HEK293 (cell line): ENCODE measurements at regions not wholly inside any gene's neighbourhood (a gene's known extent, or its start where the extent isn't known, plus 50 kb on each side); places are given as distances from the start of the nearest gene placed in this dataset.

Experiments
- CTCF ChIA-PET: fragments of 350-600 bp; formaldehyde crosslinking; extraction: SDS; loops from one replicate; lab custom pipeline; 2021; ENCODE audit warnings: antibody characterized with exemption; lab: Yijun Ruan, JAX
- POLR2A ChIA-PET: fragments of 300-600 bp; formaldehyde crosslinking; extraction: SDS; loops from one replicate; lab custom pipeline; 2020; ENCODE audit warnings: antibody characterized with exemption, inconsistent platforms; lab: Yijun Ruan, JAX
- H3K27ac ChIP-seq: fragments of 200-500 bp; sonication (Bioruptor generic); 2 replicates; pipeline ENCODE4 v1.5.1; 2014; ENCODE audit warnings: low read depth, low read length, control low read depth, inconsistent platforms; ENCODE audit errors: extremely low read depth
- H3K36me3 ChIP-seq, 2 experiments: fragments of 200-500 bp in 1 of 2; sonication (Bioruptor generic) in 1 of 2; 1 replicate in 1 of 2; 2 replicates in 1 of 2; pipeline ENCODE4 v1.5.1; 2014 to 2017; ENCODE audit warnings: inconsistent platforms in 2 of 2, low read length in 2 of 2; ENCODE audit not compliant: control insufficient read depth in 2 of 2, insufficient read depth in 1 of 2
- H3K4me1 ChIP-seq: fragments of 200-500 bp; sonication (Bioruptor generic); 2 replicates; pipeline ENCODE4 v1.5.1; 2014; ENCODE audit warnings: mild to moderate bottlenecking, low read length, inconsistent platforms; ENCODE audit not compliant: control insufficient read depth, insufficient read depth
- H3K4me3 ChIP-seq: 2 replicates; pipeline ENCODE4 v1.5.1; 2011; ENCODE audit warnings: low read depth, mild to moderate bottlenecking, control low read depth, low read length, moderate library complexity
- H3K9me3 ChIP-seq: fragments of 200-500 bp; sonication (Bioruptor generic); 2 replicates; pipeline ENCODE4 v1.5.1; 2014; ENCODE audit warnings: low read depth, low read length, inconsistent platforms; ENCODE audit not compliant: control insufficient read depth, insufficient read depth
- BCL11B ChIP-seq: fragments of 450-650 bp; formaldehyde crosslinking; IDR thresholded peaks from 2 replicates; pipeline ENCODE4 v1.5.1; 2016; ENCODE audit warnings: low read depth, missing biosample characterization, missing genetic modification characterization
- KLF10 ChIP-seq: fragments of 450-650 bp; IDR thresholded peaks from 2 replicates; pipeline ENCODE4 v1.5.1; 2018; ENCODE audit warnings: missing biosample characterization, mild to moderate bottlenecking, missing genetic modification characterization
- OVOL3 ChIP-seq: fragments of 450-650 bp; formaldehyde crosslinking; IDR thresholded peaks from 2 replicates; pipeline ENCODE4 v1.5.1; 2016; ENCODE audit warnings: missing biosample characterization, missing genetic modification characterization
- RBAK ChIP-seq: fragments of 450-650 bp; formaldehyde crosslinking; IDR thresholded peaks from 2 replicates; pipeline ENCODE4 v1.5.1; 2016; ENCODE audit warnings: missing biosample characterization, missing genetic modification characterization
- ZBTB1 ChIP-seq: fragments of 450-650 bp; formaldehyde crosslinking; IDR thresholded peaks from 2 replicates; pipeline ENCODE4 v1.5.1; 2016; ENCODE audit warnings: missing biosample characterization, missing genetic modification characterization
- ZBTB7A ChIP-seq: fragments of 450-650 bp; formaldehyde crosslinking; IDR thresholded peaks from 2 replicates; pipeline ENCODE4 v1.5.1; 2016; ENCODE audit warnings: low read depth, missing biosample characterization, missing genetic modification characterization
- ZNF132 ChIP-seq: fragments of 450-650 bp; formaldehyde crosslinking; IDR thresholded peaks from 2 replicates; pipeline ENCODE4 v1.5.1; 2017; ENCODE audit warnings: missing biosample characterization, missing genetic modification characterization, borderline replicate concordance
- ZNF211 ChIP-seq: fragments of 450-650 bp; formaldehyde crosslinking; IDR thresholded peaks from 2 replicates; pipeline ENCODE4 v1.5.1; 2016; ENCODE audit warnings: low read depth, missing biosample characterization, missing genetic modification characterization
- ZNF350 ChIP-seq: fragments of 450-650 bp; formaldehyde crosslinking; IDR thresholded peaks from 2 replicates; pipeline ENCODE4 v1.5.0; 2017; ENCODE audit warnings: missing biosample characterization, mild to moderate bottlenecking, missing genetic modification characterization
- ZNF549 ChIP-seq: fragments of 450-650 bp; IDR thresholded peaks from 2 replicates; pipeline ENCODE4 v1.5.1; 2018; ENCODE audit warnings: missing biosample characterization, missing genetic modification characterization, mild to moderate bottlenecking, inconsistent platforms, moderate library complexity
- ZNF596 ChIP-seq: fragments of 450-650 bp; IDR thresholded peaks from 2 replicates; pipeline ENCODE4 v1.5.0; 2018; ENCODE audit warnings: missing biosample characterization, mild to moderate bottlenecking, missing genetic modification characterization, moderate library complexity
- ZNF654 ChIP-seq: fragments of 450-650 bp; formaldehyde crosslinking; IDR thresholded peaks from 2 replicates; pipeline ENCODE4 v1.5.1; 2016; ENCODE audit warnings: low read depth, missing biosample characterization, missing genetic modification characterization
- ZNF707 ChIP-seq: fragments of 450-650 bp; formaldehyde crosslinking; IDR thresholded peaks from 2 replicates; pipeline ENCODE4 v1.5.1; 2016; ENCODE audit warnings: missing biosample characterization, missing genetic modification characterization
- TF ChIP-seq, protein P1 (sequence below): fragments of 450-650 bp; formaldehyde crosslinking; IDR thresholded peaks from 2 replicates; pipeline ENCODE4 v1.5.1; 2016; ENCODE audit warnings: missing biosample characterization, missing genetic modification characterization
- TF ChIP-seq, protein P2 (sequence below): fragments of 450-650 bp; formaldehyde crosslinking; IDR thresholded peaks from 2 replicates; pipeline ENCODE4 v1.5.1; 2016; ENCODE audit warnings: missing biosample characterization, missing genetic modification characterization
- TF ChIP-seq, protein P3 (sequence below): fragments of 450-650 bp; formaldehyde crosslinking; IDR thresholded peaks from 2 replicates; pipeline ENCODE4 v1.5.1; 2017; ENCODE audit warnings: missing biosample characterization, missing genetic modification characterization
- TF ChIP-seq, protein P4 (sequence below): fragments of 450-650 bp; formaldehyde crosslinking; IDR thresholded peaks from 2 replicates; pipeline ENCODE4 v1.5.1; 2016; ENCODE audit warnings: missing biosample characterization, missing genetic modification characterization
- TF ChIP-seq, protein P5 (sequence below): fragments of 450-650 bp; formaldehyde crosslinking; conservative IDR thresholded peaks from 2 replicates; pipeline ENCODE4 v1.5.1; 2016; ENCODE audit warnings: low read depth, missing biosample characterization, missing genetic modification characterization
- TF ChIP-seq, protein P6 (sequence below): fragments of 450-650 bp; formaldehyde crosslinking; IDR thresholded peaks from 2 replicates; pipeline ENCODE4 v1.5.1; 2017; ENCODE audit warnings: missing biosample characterization, missing genetic modification characterization

DNA sequence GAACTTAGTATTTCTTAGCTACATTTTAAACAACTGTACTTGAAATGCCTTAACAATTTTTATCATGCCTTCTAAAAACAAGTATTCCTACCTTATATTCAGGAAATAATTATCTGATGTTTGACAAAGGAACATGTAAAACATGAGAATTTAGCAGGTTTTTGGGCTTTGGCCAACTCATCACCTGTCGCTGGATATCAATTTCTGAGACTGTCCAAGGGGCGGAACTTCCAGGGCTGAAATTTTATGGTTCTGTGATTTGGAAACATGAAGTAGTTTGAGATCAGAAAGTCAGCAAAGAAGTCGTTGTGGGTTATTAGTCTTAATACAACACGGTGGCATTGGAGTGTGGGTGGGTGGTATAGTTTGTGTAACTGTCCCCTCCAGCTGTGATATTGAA, 282.2 kb upstream of the LRRN1 start (continued):
- TF ChIP-seq, protein P1, sequence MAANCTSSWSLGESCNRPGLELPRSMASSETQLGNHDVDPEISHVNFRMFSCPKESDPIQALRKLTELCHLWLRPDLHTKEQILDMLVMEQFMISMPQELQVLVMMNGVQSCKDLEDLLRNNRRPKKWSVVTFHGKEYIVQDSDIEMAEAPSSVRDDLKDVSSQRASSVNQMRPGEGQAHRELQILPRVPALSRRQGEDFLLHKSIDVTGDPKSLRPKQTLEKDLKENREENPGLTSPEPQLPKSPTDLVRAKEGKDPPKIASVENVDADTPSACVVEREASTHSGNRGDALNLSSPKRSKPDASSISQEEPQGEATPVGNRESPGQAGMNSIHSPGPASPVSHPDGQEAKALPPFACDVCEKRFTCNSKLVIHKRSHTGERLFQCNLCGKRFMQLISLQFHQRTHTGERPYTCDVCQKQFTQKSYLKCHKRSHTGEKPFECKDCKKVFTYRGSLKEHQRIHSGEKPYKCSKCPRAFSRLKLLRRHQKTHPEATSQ (tag by site-specific recombination), result no peak

DNA sequence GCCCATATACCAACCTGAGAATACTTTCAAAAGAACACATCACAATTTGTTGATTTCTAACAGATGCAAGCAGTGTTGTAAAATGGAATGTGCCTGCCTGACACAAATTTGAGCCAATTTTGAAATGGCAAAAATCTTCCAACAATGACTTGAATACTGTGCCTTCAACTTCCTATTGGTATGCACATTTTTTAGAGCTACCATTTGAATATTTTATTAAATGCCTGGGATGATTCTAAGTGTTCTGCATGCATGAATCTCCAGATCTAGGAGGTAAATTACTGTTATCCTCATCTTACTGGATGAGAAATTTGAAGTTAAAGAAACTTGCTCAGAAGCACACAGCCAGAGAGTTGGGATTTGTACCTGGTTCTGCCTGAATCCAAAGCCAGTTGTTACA, 282.8 kb upstream of the LRRN1 start:
- Histone ChIP-seq H3K36me3 (no peaks in the 10 kb centered on the region), H3K9me3 (no peaks in the 10 kb centered on the region), H3K4me1 (no peaks in the 10 kb centered on the region), H3K27ac (no peak overlapping the region), H3K4me3 (no peak overlapping the region)
- POLR2A ChIA-PET, result no interaction called here
- TF ChIP-seq, protein P2, sequence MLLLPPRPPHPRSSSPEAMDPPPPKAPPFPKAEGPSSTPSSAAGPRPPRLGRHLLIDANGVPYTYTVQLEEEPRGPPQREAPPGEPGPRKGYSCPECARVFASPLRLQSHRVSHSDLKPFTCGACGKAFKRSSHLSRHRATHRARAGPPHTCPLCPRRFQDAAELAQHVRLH (tag by site-specific recombination), result no peak
- TF ChIP-seq, protein P1 (tag by site-specific recombination), result no peak
- no peak for TF ChIP-seq ZNF654
- TF ChIP-seq ZNF132 (tag by site-specific recombination), result no peak
- TF ChIP-seq ZBTB1 (tag by site-specific recombination), result no peak
- no peak for TF ChIP-seq ZNF549 (tag by site-specific recombination)
- no peak for TF ChIP-seq ZNF211 (tag by site-specific recombination)
- no peak for TF ChIP-seq KLF10 (tag by site-specific recombination)
- TF ChIP-seq, protein P3, sequence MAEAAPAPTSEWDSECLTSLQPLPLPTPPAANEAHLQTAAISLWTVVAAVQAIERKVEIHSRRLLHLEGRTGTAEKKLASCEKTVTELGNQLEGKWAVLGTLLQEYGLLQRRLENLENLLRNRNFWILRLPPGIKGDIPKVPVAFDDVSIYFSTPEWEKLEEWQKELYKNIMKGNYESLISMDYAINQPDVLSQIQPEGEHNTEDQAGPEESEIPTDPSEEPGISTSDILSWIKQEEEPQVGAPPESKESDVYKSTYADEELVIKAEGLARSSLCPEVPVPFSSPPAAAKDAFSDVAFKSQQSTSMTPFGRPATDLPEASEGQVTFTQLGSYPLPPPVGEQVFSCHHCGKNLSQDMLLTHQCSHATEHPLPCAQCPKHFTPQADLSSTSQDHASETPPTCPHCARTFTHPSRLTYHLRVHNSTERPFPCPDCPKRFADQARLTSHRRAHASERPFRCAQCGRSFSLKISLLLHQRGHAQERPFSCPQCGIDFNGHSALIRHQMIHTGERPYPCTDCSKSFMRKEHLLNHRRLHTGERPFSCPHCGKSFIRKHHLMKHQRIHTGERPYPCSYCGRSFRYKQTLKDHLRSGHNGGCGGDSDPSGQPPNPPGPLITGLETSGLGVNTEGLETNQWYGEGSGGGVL (tag by site-specific recombination), result no peak
- TF ChIP-seq, protein P4, sequence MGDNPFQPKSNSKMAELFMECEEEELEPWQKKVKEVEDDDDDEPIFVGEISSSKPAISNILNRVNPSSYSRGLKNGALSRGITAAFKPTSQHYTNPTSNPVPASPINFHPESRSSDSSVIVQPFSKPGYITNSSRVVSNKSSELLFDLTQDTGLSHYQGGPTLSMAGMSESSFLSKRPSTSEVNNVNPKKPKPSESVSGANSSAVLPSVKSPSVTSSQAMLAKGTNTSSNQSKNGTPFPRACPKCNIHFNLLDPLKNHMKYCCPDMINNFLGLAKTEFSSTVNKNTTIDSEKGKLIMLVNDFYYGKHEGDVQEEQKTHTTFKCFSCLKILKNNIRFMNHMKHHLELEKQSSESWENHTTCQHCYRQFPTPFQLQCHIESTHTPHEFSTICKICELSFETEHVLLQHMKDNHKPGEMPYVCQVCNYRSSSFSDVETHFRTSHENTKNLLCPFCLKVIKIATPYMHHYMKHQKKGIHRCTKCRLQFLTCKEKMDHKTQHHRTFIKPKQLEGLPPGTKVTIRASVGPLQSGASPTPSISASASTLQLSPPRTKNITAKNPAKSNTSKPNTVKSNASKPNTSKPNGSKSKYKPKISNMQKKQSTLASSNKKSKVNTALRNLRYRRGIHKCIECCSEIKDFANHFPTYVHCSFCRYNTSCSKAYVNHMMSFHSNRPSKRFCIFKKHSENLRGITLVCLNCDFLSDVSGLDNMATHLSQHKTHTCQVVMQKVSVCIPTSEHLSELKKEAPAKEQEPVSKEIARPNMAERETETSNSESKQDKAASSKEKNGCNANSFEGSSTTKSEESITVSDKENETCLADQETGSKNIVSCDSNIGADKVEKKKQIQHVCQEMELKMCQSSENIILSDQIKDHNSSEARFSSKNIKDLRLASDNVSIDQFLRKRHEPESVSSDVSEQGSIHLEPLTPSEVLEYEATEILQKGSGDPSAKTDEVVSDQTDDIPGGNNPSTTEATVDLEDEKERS (tag by site-specific recombination), result no peak
- no peak for TF ChIP-seq RBAK (tag by site-specific recombination)
- TF ChIP-seq ZNF350 (tag by site-specific recombination), result no peak
- TF ChIP-seq OVOL3, result no peak
- TF ChIP-seq, protein P5, sequence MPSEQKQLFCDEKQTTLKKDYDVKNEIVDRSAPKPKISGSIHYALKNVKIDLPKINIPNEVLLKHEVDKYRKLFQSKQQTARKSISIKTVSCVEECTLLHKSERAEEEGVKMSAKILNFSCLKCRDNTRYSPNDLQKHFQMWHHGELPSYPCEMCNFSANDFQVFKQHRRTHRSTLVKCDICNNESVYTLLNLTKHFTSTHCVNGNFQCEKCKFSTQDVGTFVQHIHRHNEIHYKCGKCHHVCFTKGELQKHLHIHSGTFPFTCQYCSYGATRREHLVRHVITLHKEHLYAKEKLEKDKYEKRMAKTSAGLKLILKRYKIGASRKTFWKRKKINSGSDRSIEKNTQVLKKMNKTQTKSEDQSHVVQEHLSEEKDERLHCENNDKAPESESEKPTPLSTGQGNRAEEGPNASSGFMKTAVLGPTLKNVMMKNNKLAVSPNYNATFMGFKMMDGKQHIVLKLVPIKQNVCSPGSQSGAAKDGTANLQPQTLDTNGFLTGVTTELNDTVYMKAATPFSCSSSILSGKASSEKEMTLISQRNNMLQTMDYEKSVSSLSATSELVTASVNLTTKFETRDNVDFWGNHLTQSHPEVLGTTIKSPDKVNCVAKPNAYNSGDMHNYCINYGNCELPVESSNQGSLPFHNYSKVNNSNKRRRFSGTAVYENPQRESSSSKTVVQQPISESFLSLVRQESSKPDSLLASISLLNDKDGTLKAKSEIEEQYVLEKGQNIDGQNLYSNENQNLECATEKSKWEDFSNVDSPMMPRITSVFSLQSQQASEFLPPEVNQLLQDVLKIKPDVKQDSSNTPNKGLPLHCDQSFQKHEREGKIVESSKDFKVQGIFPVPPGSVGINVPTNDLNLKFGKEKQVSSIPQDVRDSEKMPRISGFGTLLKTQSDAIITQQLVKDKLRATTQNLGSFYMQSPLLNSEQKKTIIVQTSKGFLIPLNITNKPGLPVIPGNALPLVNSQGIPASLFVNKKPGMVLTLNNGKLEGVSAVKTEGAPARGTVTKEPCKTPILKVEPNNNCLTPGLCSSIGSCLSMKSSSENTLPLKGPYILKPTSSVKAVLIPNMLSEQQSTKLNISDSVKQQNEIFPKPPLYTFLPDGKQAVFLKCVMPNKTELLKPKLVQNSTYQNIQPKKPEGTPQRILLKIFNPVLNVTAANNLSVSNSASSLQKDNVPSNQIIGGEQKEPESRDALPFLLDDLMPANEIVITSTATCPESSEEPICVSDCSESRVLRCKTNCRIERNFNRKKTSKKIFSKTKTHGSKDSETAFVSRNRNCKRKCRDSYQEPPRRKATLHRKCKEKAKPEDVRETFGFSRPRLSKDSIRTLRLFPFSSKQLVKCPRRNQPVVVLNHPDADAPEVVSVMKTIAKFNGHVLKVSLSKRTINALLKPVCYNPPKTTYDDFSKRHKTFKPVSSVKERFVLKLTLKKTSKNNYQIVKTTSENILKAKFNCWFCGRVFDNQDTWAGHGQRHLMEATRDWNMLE, result no peak
- TF ChIP-seq BCL11B, result no peak
- TF ChIP-seq, protein P6, sequence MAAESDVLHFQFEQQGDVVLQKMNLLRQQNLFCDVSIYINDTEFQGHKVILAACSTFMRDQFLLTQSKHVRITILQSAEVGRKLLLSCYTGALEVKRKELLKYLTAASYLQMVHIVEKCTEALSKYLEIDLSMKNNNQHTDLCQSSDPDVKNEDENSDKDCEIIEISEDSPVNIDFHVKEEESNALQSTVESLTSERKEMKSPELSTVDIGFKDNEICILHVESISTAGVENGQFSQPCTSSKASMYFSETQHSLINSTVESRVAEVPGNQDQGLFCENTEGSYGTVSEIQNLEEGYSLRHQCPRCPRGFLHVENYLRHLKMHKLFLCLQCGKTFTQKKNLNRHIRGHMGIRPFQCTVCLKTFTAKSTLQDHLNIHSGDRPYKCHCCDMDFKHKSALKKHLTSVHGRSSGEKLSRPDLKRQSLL, result no peak
- TF ChIP-seq ZNF707 (tag by site-specific recombination), result no peak
- TF ChIP-seq ZBTB7A, result no peak
- no peak for TF ChIP-seq ZNF596
- CTCF ChIA-PET, result interaction anchor here (0.7 kb wide), 1 partner anchor 464 kb away, joined by 6 read pairs; no protein-coding TSS in a partner anchor
